ENCODE measurements at regions not wholly inside any gene's neighbourhood (a gene's known extent, or its start where the extent isn't known, plus 50 kb on each side); places are given as distances from the start of the nearest gene placed in this dataset.

DNA sequence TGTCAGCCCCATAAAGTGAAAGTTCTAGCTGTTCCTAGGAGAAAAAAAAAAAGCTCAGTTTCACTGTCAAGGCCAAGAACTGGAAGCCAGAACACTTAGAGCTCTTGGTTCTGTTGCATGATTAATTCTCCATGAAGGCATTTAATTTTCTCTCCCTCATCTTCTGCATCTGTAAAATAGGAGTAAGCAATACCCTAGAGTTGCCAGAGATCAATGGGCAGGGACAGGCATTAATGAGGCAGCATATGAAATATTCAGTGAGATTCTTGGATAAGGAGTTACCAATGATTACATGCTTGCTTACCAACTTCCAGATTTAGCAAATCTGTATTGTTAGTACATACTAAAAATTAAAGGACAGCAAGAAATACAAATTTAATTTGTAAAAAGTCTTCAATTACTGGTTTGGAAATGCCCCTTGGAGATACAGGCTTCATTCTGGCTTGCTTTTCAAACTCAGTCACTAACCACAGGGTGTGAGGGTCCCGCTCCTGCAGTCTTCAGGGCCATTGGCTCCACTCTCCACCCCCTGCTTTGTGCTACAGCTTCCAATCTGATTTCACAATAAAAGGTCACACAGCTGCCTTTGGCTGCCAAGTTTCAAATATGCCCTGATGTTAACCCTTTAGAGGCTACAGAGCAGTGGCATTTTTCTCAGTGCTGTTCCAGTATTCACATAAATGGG lies 624.6 kb downstream of the BNC2 start:
- no peaks in the 10 kb centered on the region for H3K4me1 ChIP-seq
- no peaks in the 10 kb centered on the region for H3K9me3 ChIP-seq
- no peak for DNase-seq (ENCODE audit: low spot score)
- H3K27me3 ChIP-seq: no peaks in the 10 kb centered on the region
- no peak overlapping the region for H3K4me3 ChIP-seq
- no peaks in the 10 kb centered on the region for H3K36me3 ChIP-seq
- no peak overlapping the region for H3K27ac ChIP-seq
- TF ChIP-seq, protein P1, sequence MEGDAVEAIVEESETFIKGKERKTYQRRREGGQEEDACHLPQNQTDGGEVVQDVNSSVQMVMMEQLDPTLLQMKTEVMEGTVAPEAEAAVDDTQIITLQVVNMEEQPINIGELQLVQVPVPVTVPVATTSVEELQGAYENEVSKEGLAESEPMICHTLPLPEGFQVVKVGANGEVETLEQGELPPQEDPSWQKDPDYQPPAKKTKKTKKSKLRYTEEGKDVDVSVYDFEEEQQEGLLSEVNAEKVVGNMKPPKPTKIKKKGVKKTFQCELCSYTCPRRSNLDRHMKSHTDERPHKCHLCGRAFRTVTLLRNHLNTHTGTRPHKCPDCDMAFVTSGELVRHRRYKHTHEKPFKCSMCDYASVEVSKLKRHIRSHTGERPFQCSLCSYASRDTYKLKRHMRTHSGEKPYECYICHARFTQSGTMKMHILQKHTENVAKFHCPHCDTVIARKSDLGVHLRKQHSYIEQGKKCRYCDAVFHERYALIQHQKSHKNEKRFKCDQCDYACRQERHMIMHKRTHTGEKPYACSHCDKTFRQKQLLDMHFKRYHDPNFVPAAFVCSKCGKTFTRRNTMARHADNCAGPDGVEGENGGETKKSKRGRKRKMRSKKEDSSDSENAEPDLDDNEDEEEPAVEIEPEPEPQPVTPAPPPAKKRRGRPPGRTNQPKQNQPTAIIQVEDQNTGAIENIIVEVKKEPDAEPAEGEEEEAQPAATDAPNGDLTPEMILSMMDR (IDR thresholded peaks at IDR 0.05): no peak

DNA sequence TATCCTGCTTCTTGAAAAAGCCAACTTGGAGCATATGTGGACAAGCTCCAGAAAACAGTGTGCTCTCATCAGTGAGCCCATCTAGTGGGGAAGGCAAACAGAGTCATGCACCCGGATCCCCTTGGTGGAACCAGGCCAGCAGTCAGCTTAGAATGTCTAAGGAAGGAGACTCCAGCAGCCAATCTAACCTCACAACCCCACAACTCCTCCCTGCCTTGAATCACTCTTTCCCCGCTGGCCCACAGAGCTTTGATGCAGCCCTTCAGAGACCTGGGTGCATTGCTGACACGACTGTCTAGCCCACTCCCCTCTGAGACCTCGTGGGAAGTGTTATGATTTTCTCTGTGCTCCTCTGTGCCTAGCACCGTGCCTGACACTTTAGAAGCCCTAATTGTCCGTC lies 623.7 kb downstream of the BNC2 start:
- no peak for DNase-seq (ENCODE audit: low spot score)
- no peak overlapping the region for H3K4me3 ChIP-seq
- TF ChIP-seq, protein P1 (IDR thresholded peaks at IDR 0.05): no peak
- no peak overlapping the region for H3K27ac ChIP-seq
- H3K9me3 ChIP-seq: no peaks in the 10 kb centered on the region
- H3K4me1 ChIP-seq: no peaks in the 10 kb centered on the region
- no peaks in the 10 kb centered on the region for H3K27me3 ChIP-seq
- no peaks in the 10 kb centered on the region for H3K36me3 ChIP-seq

DNA sequence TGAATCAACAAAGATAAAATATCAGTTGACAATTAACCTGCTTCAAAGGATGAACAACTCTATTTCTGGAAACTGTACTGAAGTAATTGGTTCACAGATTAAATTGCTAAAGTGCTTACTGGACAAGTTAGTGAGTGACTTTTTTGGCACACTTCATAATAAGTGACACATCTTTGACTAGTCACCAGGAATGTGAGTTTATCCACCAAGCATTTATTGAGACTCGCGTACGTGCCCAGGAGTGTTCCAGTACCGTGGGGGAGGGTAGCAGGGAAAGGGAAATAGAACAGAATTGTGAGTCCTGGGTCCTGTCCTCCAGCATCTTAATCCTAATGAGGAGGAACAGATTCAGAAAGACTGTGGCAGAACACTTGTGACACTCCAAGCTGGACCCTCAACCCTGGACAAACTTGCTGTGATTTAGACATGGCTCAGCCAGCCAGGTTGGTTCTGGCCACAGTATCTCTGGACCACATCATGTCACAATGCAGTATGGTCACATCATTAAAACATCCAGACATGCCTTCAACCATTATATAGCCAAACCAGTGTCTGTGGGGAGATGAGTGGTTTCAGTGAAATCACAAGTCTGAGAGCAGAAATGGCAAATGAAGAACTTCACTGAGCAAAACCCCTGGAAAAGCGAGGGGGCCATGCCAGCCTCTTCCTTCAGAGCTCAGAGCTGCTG lies 623.1 kb downstream of the BNC2 start:
- no peak overlapping the region for H3K4me3 ChIP-seq
- no peaks in the 10 kb centered on the region for H3K27me3 ChIP-seq
- no peak overlapping the region for H3K27ac ChIP-seq
- TF ChIP-seq, protein P1 (IDR thresholded peaks at IDR 0.05): no peak
- no peaks in the 10 kb centered on the region for H3K36me3 ChIP-seq
- no peaks in the 10 kb centered on the region for H3K4me1 ChIP-seq
- DNase-seq (ENCODE audit: low spot score): no peak
- no peaks in the 10 kb centered on the region for H3K9me3 ChIP-seq

DNA sequence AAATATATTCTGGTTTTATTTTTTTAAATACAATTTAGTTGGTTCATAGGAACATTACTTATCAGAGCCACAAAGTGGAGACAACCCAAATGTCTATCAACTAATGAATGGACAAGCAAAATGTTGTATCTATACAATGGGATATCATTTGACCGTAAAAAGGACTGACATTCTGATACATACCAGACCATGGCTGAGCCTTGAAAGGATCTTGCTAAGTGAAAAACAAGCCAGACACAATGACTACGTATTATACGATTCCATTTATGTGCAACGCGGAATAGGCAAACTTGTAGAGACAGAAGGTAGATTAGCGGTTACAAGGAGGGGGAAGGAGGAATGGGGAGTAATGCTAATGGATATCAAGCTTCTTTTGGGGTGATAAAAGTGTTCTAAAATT lies 621.6 kb downstream of the BNC2 start:
- Histone ChIP-seq H3K4me3 (no peak overlapping the region), H3K4me1 (no peaks in the 10 kb centered on the region), H3K36me3 (no peaks in the 10 kb centered on the region), H3K27ac (no peak overlapping the region), H3K27me3 (no peaks in the 10 kb centered on the region), H3K9me3 (no peaks in the 10 kb centered on the region)
- TF ChIP-seq, protein P1 (IDR thresholded peaks at IDR 0.05): no peak
- no peak for DNase-seq (ENCODE audit: low spot score)

DNA sequence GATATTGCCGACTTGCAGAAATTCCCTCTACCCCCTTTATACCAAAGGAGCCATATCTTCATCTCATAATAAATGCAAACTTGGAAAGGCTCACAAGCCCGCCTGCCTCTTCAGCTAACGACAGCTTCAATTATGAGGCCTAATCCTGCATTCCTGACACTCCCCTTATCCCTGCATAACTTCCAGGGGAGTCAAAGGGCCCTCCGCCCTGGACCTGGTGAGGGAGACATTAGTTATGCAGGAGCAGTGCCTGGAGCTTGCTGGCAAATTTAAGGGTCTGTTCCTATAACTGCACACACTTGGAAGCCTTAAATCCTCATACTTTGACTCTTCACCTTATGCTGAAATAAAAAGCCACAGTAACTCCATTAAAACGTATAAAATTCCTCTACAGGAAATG lies 617.9 kb downstream of the BNC2 start:
- DNase-seq (ENCODE audit: low spot score): no peak
- Histone ChIP-seq H3K36me3 (no peaks in the 10 kb centered on the region), H3K4me1 (no peaks in the 10 kb centered on the region), H3K4me3 (no peak overlapping the region), H3K27me3 (no peaks in the 10 kb centered on the region), H3K9me3 (no peaks in the 10 kb centered on the region), H3K27ac (no peak overlapping the region)
- TF ChIP-seq, protein P1 (IDR thresholded peaks at IDR 0.05): no peak

All from right atrium auricular region (tissue), 2 donors.